GM08714 (cell line): ENCODE measurements at regions not wholly inside any gene's neighbourhood (a gene's known extent, or its start where the extent isn't known, plus 50 kb on each side); places are given as distances from the start of the nearest gene placed in this dataset.

Experiments
- H3K4me3 ChIP-seq: fragments of 200-500 bp; sonication (Bioruptor generic); 2 replicates; pipeline ENCODE4 v1.5.1; 2014; ENCODE audit warnings: mild to moderate bottlenecking, low read length, inconsistent platforms
- ZNF274 ChIP-seq: IDR thresholded peaks from 2 replicates; pipeline ENCODE4 v1.6.1; 2012; ENCODE audit warnings: mild to moderate bottlenecking, low read depth, low read length

- no peak for TF ChIP-seq ZNF274
- no peak overlapping the region for H3K4me3 ChIP-seq
These were observed 66.8 kb upstream of the NEBL start for GRCh38 chr10:20963721-20964595.

GRCh38 chr10:20963056-20963455, 65.9 kb upstream of the NEBL start:
- no peak overlapping the region for H3K4me3 ChIP-seq
- no peak for TF ChIP-seq ZNF274

- no peak for TF ChIP-seq ZNF274
- H3K4me3 ChIP-seq = no peak overlapping the region
These were observed 65.1 kb upstream of the NEBL start for GRCh38 chr10:20962165-20962564.

GRCh38 chr10:20959242-20959641, 62.1 kb upstream of the NEBL start:
- no peak overlapping the region for H3K4me3 ChIP-seq
- TF ChIP-seq ZNF274 = no peak

- TF ChIP-seq ZNF274 = no peak
- no peak overlapping the region for H3K4me3 ChIP-seq
These were observed 61.7 kb upstream of the NEBL start for GRCh38 chr10:20958764-20959163.

GRCh38 chr10:20958225-20958624, 61.1 kb upstream of the NEBL start:
- no peak overlapping the region for H3K4me3 ChIP-seq
- TF ChIP-seq ZNF274 = no peak

GRCh38 chr10:20957744-20958143, 60.6 kb upstream of the NEBL start:
- no peak overlapping the region for H3K4me3 ChIP-seq
- TF ChIP-seq ZNF274 = no peak

GRCh38 chr10:20956843-20957242, 59.7 kb upstream of the NEBL start:
- TF ChIP-seq ZNF274 = no peak
- H3K4me3 ChIP-seq = no peak overlapping the region

GRCh38 chr10:20955355-20955893, 58.3 kb upstream of the NEBL start:
- TF ChIP-seq ZNF274 = no peak
- no peak overlapping the region for H3K4me3 ChIP-seq

- H3K4me3 ChIP-seq = no peak overlapping the region
- TF ChIP-seq ZNF274 = no peak
These were observed 57.4 kb upstream of the NEBL start for GRCh38 chr10:20954519-20954918.

GRCh38 chr10:20953120-20953519, 56.0 kb upstream of the NEBL start:
- H3K4me3 ChIP-seq = no peak overlapping the region
- no peak for TF ChIP-seq ZNF274

GRCh38 chr10:20949967-20950366, 52.9 kb upstream of the NEBL start:
- H3K4me3 ChIP-seq = no peak overlapping the region
- no peak for TF ChIP-seq ZNF274

- TF ChIP-seq ZNF274 = no peak
- no peak overlapping the region; the same call in 1 of the 2 replicates for H3K4me3 ChIP-seq
These were observed 51.7 kb upstream of the NEBL start for GRCh38 chr10:20948686-20949327.
